NCI-H146 treated with DMSO at 0.1 percent for 48 hours (cell line): ENCODE measurements at regions not wholly inside any gene's neighbourhood (a gene's known extent, or its start where the extent isn't known, plus 50 kb on each side); places are given as distances from the start of the nearest gene placed in this dataset.
"Not testable (repeated sequence)": the region's sequence is repeated elsewhere in the genome, so short reads cannot be mapped to it uniquely, and the experiment has no call there.

Experiments
- DNase-seq: peaks from one replicate; lab custom pipeline; 2025; ENCODE audit not compliant: unreplicated experiment; lab: John Stamatoyannopoulos, UW

GRCh38 chr5:164073081-164073480 lies 567.7 kb downstream of the MAT2B start:
- no peak for DNase-seq

- no peak for DNase-seq
Measured at GRCh38 chr5:164076556-164076955, 571.1 kb downstream of the MAT2B start.

DNA sequence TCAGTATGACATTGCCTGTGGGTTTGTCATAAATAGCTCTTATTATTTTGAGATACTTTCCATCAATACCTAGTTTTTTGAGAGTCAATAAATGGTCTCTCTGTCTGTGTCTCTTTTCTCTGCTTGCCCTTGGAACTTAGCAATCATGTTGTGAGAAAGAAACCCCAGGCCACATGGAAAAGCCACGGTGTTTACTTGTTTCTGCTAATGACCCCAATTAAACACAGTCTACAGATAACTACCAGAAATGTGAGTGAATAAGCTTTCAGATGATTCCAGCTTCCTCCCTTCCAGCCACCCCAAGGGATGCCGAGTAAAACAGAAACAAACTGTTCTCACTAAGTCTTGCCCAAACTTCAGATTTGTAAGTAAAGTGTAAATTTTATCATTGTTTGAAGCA lies 584.9 kb downstream of the MAT2B start:
- no peak for DNase-seq

GRCh38 chr5:164091836-164092235 lies 586.4 kb downstream of the MAT2B start:
- DNase-seq: no peak

- DNase-seq: no peak
Measured at GRCh38 chr5:164094291-164094690, 588.9 kb downstream of the MAT2B start.

DNA sequence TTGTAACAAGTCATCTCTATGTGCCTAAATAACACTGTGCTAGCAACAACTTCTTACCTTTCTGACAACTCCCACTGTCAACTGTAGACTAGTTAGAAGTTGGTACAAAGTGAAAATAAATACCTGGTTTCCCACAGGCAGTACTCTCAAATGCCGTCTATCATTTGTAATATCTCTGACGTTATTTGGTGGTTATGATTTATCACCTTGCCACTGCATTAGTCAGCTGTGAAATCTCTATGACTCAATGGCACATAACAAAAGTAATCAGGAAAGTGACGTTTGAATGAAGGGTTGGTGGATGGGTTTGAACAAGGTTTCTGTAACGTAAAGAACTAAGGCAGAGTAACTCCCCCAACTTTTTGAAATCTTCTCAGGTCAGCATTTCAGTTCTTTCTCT lies 592.3 kb downstream of the MAT2B start:
- DNase-seq: no peak

- no peak for DNase-seq
Measured at GRCh38 chr5:164098531-164098930, 593.1 kb downstream of the MAT2B start.

GRCh38 chr5:164098979-164099378 lies 593.6 kb downstream of the MAT2B start:
- DNase-seq: no peak

GRCh38 chr5:164115420-164115819 lies 610.0 kb downstream of the MAT2B start:
- DNase-seq: no peak

GRCh38 chr5:164119806-164120447 lies 614.5 kb downstream of the MAT2B start:
- DNase-seq: no peak

DNA sequence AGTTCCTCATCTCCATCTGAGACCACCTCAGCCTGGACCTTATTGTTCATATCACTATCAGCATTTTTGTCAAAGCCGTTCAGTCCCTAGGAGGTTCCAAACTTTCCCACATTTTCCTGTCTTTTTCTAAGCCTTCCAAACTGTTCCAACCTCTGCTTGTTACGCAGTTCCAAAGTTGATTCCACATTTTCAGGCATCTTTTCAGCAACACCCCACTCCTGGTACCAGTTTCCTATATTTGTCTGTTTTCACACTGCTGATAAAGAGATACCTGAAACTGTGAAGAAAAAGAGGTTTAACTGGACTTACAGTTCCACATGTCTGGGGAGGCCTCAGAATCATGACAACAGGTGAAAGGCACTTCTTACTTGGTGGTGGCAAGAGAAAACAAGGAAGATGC lies 622.1 kb downstream of the MAT2B start:
- no peak for DNase-seq

DNA sequence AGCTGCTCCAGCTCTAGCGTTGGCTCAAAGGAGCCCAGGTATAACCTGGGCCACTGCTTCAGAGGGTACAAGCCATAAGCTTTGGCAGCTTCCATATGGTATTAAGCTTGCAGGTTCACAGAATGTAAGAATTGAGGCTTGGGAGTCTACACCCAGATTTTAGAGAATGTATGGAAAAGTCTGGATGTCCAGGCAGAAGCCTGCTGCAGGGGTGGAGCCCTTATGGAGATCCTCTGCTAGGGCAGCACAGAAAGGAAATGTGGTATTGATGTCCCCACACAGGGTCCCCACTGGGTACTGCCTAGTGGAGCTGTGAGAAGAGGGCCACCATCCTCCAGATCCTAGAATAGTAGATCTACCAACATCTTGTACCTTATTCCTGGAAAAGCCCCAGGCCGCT lies 626.9 kb downstream of the MAT2B start:
- DNase-seq: no peak

DNA sequence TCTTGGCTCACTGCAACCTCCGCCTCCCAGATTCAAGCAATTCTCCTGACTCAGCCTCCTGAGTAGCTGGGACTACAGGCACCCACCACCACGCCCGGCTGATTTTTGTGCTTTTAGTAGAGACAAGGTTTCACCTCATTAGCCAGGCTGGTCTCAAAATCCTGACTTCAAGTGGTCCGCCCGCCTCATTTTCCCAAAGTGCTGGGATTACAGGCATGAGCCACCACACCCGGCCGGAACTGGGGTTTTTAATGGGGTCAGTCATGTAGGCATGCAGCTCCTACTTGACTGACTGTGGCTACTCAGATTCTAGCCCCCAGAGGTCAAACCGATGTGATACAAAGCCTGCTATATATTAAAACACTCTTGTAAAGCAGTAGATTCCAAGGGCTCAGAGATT lies 631.7 kb downstream of the MAT2B start:
- no peak for DNase-seq

DNA sequence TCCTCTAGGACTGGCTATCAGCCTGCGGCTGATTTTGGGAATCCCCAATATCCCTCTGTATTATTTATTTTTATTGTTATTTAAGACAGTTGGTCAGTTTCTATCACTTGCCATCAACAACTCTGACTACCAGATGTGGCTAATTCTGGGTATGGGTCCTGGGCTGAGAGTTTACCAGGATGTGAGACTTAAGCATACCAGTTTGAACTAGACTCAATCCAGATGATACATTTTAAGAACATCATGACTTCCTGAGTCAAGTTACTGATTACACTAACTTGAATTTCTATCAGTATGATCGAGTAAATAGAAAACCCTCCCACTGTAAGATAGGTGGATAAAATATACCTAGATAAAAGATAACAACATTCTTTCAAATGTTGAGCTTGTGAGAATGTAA lies 634.0 kb downstream of the MAT2B start:
- no peak for DNase-seq

DNA sequence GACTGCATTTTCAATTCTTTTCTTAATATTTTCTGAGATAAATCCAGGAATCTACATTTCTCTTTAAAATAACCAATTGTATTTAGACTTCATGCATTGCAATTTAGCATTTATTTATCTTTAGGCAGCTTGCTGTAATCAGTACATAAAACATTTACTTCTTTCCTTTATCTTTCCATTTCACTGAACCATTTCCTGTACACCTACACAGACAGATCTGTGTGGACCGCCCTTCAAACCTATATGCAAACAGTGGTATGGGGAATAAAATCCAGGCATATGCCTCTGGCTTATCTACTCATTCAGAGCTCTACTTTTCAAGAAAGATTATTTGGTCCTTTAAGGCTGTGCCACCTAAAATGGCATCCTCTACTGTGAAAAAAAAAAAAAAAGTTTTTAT lies 640.0 kb downstream of the MAT2B start:
- DNase-seq: no peak

DNA sequence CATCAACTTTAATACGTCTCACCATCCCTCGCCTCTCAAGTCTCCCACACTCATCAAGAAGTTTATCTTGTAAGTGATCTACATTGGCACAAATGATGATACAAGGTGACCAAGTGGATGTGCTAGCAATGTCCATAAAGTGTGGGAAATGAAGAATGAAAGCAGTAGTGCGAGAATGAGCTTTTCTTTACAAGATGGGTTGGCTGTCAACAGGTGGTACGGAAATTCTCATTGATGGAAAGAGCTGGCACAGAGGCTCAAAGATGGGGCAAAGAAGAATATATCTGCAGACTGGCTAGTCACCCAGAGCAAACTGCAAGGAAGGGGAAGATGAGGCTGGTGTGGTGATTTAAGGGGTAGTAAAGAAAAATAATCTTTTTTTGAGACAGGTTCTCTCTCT lies 640.8 kb downstream of the MAT2B start:
- DNase-seq: no peak

DNA sequence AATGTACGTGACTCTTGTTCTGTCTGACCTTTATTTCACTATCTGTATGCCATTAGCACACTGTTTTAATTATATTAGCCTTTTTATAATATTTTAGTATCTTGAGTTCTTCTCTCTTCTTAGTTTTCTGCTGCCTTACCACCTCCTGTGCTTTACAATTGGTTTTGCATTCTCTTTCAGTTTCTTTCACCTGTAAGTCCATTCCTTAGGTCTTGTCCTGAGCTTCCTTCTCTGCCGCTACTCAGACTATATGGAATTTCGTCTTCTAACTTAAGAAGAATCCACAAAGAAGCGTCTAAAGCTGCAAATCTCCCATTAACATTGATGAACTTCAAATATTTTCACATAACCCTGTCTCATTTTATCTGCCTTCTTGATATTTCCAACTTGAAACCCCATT lies 642.9 kb downstream of the MAT2B start:
- DNase-seq: no peak

- not testable (repeated sequence) for DNase-seq
Measured at GRCh38 chr5:164152539-164152938, 647.1 kb downstream of the MAT2B start.

- no peak for DNase-seq
Measured at GRCh38 chr5:164153469-164154172, 648.2 kb downstream of the MAT2B start.

DNA sequence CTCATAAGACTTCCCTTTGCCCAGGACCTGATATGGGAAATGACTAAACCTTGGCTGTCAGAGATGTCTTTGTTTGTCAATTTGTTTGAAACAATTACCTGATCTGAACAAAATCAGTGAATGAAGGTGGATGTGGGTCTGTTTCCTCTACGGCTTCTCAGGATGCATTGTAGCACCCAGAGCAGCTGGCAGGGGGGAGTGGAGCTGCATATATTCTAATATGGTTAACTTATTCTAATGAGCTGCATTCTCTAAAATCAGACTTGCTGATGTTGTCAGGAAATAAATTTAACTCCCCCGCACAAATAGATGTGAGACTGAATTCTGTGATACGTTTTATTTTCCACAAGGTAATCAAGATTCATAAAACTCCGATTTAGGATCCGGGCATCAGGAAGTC lies 665.4 kb downstream of the MAT2B start:
- no peak for DNase-seq

GRCh38 chr5:164175083-164175482 lies 669.7 kb downstream of the MAT2B start:
- no peak for DNase-seq

- no peak for DNase-seq
Measured at GRCh38 chr5:164179406-164179805, 674.0 kb downstream of the MAT2B start.

DNA sequence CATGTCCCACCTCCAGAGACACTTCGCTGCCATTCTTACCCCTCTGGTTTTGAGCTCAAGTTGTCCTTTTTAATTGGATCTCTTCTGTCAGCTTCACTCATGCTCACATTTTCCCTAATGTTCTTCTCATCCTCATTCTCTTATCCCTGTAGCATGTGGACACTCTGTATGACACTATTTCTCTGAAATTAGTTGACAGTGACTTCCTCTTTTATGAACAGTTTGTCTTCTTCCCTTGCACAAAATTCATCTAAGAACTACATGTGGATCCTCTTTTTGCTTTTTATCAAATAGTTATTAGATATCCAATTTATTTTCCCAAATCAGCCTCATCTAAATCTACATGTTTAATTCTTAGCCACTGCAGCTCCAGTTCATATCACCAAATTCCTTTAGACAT lies 676.2 kb downstream of the MAT2B start:
- no peak for DNase-seq
